Heart right ventricle (tissue), 16 donors: ENCODE measurements at regions not wholly inside any gene's neighbourhood (a gene's known extent, or its start where the extent isn't known, plus 50 kb on each side); places are given as distances from the start of the nearest gene placed in this dataset.

Experiments used
- ATAC-seq, 8 donors: fragments of 200-7000 bp; cut with Tn5 transposase; one replicate each; pipeline ENCODE4 v1.9.1; 2020; ENCODE audit warnings: mild to moderate bottlenecking in 8 of 8, moderate library complexity in 8 of 8, moderate number of reproducible peaks in 1 of 8
- DNase-seq, 2 donors: peaks; one replicate each; pipeline ENCODE4 v3.0.0-alpha.2; 2020
- H3K27ac ChIP-seq, 10 donors: fragments of 200-600 bp; sonication (generic) in 2 of 10; one replicate each; pipeline versions ENCODE4 v1.5.0 to v1.8.0; 2020 to 2022; ENCODE audit warnings: mild to moderate bottlenecking in 3 of 10
- H3K27me3 ChIP-seq, 7 donors: fragments of 200-600 bp; one replicate each; pipeline ENCODE4 v1.8.0; 2021 to 2022; ENCODE audit warnings: mild to moderate bottlenecking in 2 of 7
- H3K36me3 ChIP-seq, 9 donors: fragments of 200-600 bp; sonication (generic) in 1 of 9; one replicate each; pipeline versions ENCODE4 v1.5.0 to v1.8.0; 2020 to 2022; ENCODE audit warnings: mild to moderate bottlenecking in 2 of 9
- H3K4me1 ChIP-seq, 9 donors: fragments of 200-600 bp; sonication (generic) in 1 of 9; one replicate each; pipeline versions ENCODE4 v1.5.0 to v1.8.0; 2020 to 2022; ENCODE audit warnings: mild to moderate bottlenecking in 4 of 9
- H3K4me3 ChIP-seq, 10 donors: fragments of 200-600 bp; sonication (generic) in 2 of 10; one replicate each; pipeline versions ENCODE4 v1.5.0 to v1.8.0; 2020 to 2022; ENCODE audit warnings: mild to moderate bottlenecking in 7 of 10, moderate library complexity in 2 of 10
- H3K9me3 ChIP-seq, 11 donors: fragments of 200-600 bp in 10 of 11; sonication (generic) in 2 of 11; one replicate each; pipeline versions ENCODE4 v1.5.0 to v1.8.0; 2013 to 2022; ENCODE audit warnings: mild to moderate bottlenecking in 2 of 11, control low read depth in 1 of 11, moderate library complexity in 1 of 11
- WGBS, 2 donors: extraction: QIAGEN DNeasy Blood & Tissue Kit; methylation state at CpG; one replicate each; pipeline ENCODE4 v1.1.7; 2013; ENCODE audit warnings: inconsistent platforms in 1 of 2; 5-methylcytosine and 5-hydroxymethylcytosine counted together
- intact Hi-C, 10 donors: fragments of 100-400 bp; cut with DNase I; formaldehyde crosslinking; loops; one replicate each; pipeline versions ENCODE4 v1.11.1 to v1.14.2; 2022
- TF ChIP-seq, protein P1 (sequence below), 9 donors: fragments of 200-600 bp; sonication (generic) in 2 of 9; IDR thresholded peaks; one replicate each; pipeline versions ENCODE4 v1.5.0 to v1.8.0; 2021 to 2022; ENCODE audit warnings: antibody characterized with exemption in 9 of 9, mild to moderate bottlenecking in 5 of 9, moderate library complexity in 1 of 9
- donor health status: Arrhythmogenic right ventricular cardiomyopathy.
- donor health status: ischemic (EF 13 %, LVEDD 7.1; RV severe dilation, severe dysfunction).
- donor health status: healthy with polysubstance abuse.
- donor health status: DM: no; HTN: yes; CAD: no.
- donor health status: DM: no; HTN: no; CAD: no.
- donor health status: ischemic (EF 25% LVEDD 6.9; RV normal size, moderate dysfunction).
- donor health status: ischemic (EF 25% LVEDD 5.7; RV mildly dilated, moderate dysfunction).
- donor health status: healthy.
- donor health status: DM: yes; HTN: yes; CAD: no.
- donor health status: Ischemic cardiomyopathy.
- donor health status: ischemic (EF 35%, LVEDD 5.7; RV mildly dilated, moderate dysfunction).
- donor health status: nonischemic (EF 11% LVEDD 7.7; RV severe dilation, severe dysfunction).
- donor health status: DM: yes; HTN: yes; CAD: no.
- donor health status: PGD.
- donor health status: ischemic (EF 29% LVEDD 5.4; RV normal size, mild dysfunction).
- donor health status: nonischemic (EF 23%, LVEDD 6.1; RV moderate dilation, normal function).

- Histone ChIP-seq H3K27ac (peak overlapping the region in 5 of 10 donors; percentile 40 to 69 (median 52)), H3K4me1 (peaks cover 0 to 14% (median 0%) of the 10 kb centered on the region in 9 donors), H3K4me3 (no peak overlapping the region), H3K27me3 (no peaks in the 10 kb centered on the region), H3K36me3 (no peaks in the 10 kb centered on the region), H3K9me3 (peaks cover 0 to 11% (median 0%) of the 10 kb centered on the region in 11 donors)
- intact Hi-C loops: no loop called here
- TF ChIP-seq, protein P1, sequence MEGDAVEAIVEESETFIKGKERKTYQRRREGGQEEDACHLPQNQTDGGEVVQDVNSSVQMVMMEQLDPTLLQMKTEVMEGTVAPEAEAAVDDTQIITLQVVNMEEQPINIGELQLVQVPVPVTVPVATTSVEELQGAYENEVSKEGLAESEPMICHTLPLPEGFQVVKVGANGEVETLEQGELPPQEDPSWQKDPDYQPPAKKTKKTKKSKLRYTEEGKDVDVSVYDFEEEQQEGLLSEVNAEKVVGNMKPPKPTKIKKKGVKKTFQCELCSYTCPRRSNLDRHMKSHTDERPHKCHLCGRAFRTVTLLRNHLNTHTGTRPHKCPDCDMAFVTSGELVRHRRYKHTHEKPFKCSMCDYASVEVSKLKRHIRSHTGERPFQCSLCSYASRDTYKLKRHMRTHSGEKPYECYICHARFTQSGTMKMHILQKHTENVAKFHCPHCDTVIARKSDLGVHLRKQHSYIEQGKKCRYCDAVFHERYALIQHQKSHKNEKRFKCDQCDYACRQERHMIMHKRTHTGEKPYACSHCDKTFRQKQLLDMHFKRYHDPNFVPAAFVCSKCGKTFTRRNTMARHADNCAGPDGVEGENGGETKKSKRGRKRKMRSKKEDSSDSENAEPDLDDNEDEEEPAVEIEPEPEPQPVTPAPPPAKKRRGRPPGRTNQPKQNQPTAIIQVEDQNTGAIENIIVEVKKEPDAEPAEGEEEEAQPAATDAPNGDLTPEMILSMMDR (IDR thresholded peaks at IDR 0.05): no peak
- DNase-seq: no peak
- ATAC-seq: peak in 4 of 8 donors; percentile 37 to 66 (median 58)
These were observed 447.6 kb upstream of the NETO1 start for GRCh38 chr18:73315381-73315780.

GRCh38 chr18:73313476-73313875, 445.7 kb upstream of the NETO1 start:
- ATAC-seq: no peak

DNA sequence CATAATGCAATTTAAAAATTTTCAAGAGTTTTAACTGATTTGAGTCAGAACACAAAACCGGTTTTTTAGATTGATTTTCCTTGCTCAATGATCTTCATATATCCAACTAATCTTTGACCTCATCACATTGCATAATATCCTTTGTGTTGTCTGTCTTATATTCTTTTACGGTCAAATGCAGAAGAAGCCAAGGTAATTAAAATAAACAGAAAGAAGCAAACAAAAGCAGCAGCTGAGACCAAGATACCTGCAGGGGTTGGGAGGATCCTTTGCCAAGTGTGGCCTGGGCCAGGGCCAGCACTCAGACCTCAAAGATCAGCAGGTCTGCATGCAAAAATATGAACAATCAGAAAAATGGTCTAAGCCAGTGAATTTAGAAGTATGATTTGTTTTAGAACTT, 428.9 kb upstream of the NETO1 start:
- TF ChIP-seq, protein P1 (IDR thresholded peaks at IDR 0.05): no peak
- Histone ChIP-seq H3K36me3 (no peaks in the 10 kb centered on the region), H3K27me3 (no peaks in the 10 kb centered on the region), H3K9me3 (no peaks in the 10 kb centered on the region), H3K4me3 (no peak overlapping the region), H3K27ac (no peak overlapping the region), H3K4me1 (no peaks in the 10 kb centered on the region)
- 84 to 92% methylated on average over 2 of the region's 2 CpGs for WGBS, 2 donors
- no peak for DNase-seq
- no peak for ATAC-seq
- intact Hi-C loops: no loop called here

More at GRCh38 chr18:73313476-73313875, 445.7 kb upstream of the NETO1 start:
- TF ChIP-seq, protein P1 (IDR thresholded peaks at IDR 0.05): no peak
- no peak overlapping the region for H3K27ac ChIP-seq
- intact Hi-C loops: no loop called here
- peaks cover 0 to 11% (median 0%) of the 10 kb centered on the region in 11 donors for H3K9me3 ChIP-seq
- no peak overlapping the region for H3K4me3 ChIP-seq
- no peaks in the 10 kb centered on the region for H3K27me3 ChIP-seq
- no peaks in the 10 kb centered on the region for H3K36me3 ChIP-seq
- H3K4me1 ChIP-seq: peaks cover 0 to 14% (median 0%) of the 10 kb centered on the region in 9 donors
- DNase-seq: no peak

DNA sequence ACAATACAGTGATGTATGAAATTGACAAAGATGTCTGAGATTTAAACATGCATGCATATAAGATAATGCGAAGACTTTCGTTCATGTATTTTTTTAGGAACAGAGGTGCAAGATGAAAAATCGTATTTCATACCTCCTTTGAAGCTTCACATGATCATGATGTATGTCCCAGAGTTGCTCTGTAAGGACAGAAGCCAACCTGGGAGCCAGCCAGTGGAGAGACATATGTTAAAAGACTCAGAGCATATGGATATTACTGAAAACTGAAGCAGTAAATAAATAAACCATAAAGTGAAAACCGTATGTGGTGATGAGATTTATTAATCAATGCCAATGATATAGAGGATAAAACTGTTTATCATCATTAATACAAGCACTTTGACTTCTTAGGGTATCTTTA, 424.4 kb upstream of the NETO1 start:
- WGBS, 2 donors: 83 to 89% methylated on average over 4 of the region's 4 CpGs
- intact Hi-C loops: no loop called here
- H3K9me3 ChIP-seq: no peaks in the 10 kb centered on the region
- ATAC-seq (no peak), DNase-seq (no peak)
- no peaks in the 10 kb centered on the region for H3K4me1 ChIP-seq
- no peaks in the 10 kb centered on the region for H3K27me3 ChIP-seq
- no peak overlapping the region for H3K27ac ChIP-seq
- TF ChIP-seq, protein P1 (IDR thresholded peaks at IDR 0.05): no peak
- H3K36me3 ChIP-seq: no peaks in the 10 kb centered on the region
- no peak overlapping the region for H3K4me3 ChIP-seq
